Neural cell (in vitro differentiated cells): ENCODE measurements at regions not wholly inside any gene's neighbourhood (a gene's known extent, or its start where the extent isn't known, plus 50 kb on each side); places are given as distances from the start of the nearest gene placed in this dataset.

Source experiments
- H2AFZ ChIP-seq: fragments of 200-600, 300-800 bp; sonication (generic), shearing (Covaris generic); 2 replicates; pipeline ENCODE4 v1.6.0; 2014; ENCODE audit warnings: low read depth, mild to moderate bottlenecking, antibody characterized with exemption, low read length, moderate library complexity
- H3F3A ChIP-seq: fragments of 200-600 bp; shearing (Covaris generic); 2 replicates; pipeline ENCODE4 v1.6.1; 2016; ENCODE audit warnings: mild to moderate bottlenecking, moderate library complexity, mixed read lengths, antibody characterized with exemption, low read length; ENCODE audit not compliant: insufficient read depth, poor library complexity, severe bottlenecking
- H3K27ac ChIP-seq: fragments of 200-600, 300-800 bp; sonication (generic), shearing (Covaris generic); 2 replicates; pipeline ENCODE4 v1.5.1; 2014; ENCODE audit warnings: mild to moderate bottlenecking, low read length, moderate library complexity
- H3K27me3 ChIP-seq: fragments of 300-800, 200-600 bp; sonication (generic), shearing (Covaris generic); 2 replicates; pipeline ENCODE4 v1.6.0; 2014; ENCODE audit warnings: mild to moderate bottlenecking, low read depth, low read length, moderate library complexity; ENCODE audit not compliant: insufficient read depth
- H3K36me3 ChIP-seq: fragments of 300-800, 200-600 bp; sonication (generic), shearing (Covaris generic); 2 replicates; pipeline ENCODE4 v1.5.1; 2014; ENCODE audit warnings: mild to moderate bottlenecking, antibody characterized with exemption, low read length, moderate library complexity; ENCODE audit not compliant: insufficient read depth
- H3K4me2 ChIP-seq: fragments of 300-800, 200-600 bp; sonication (generic), shearing (Covaris generic); 2 replicates; pipeline ENCODE4 v1.6.0; 2014; ENCODE audit warnings: mild to moderate bottlenecking, low read length
- H3K4me3 ChIP-seq: fragments of 300-800, 200-600 bp; sonication (generic), shearing (Covaris generic); 2 replicates; pipeline ENCODE4 v1.5.1; 2014; ENCODE audit warnings: mild to moderate bottlenecking, low read length, moderate library complexity
- H3K79me2 ChIP-seq: fragments of 200-600 bp; shearing (Covaris generic); replicated peaks from 2 replicates; pipeline ENCODE4 v1.6.0; 2014; ENCODE audit warnings: mild to moderate bottlenecking, low read length, moderate library complexity; ENCODE audit not compliant: insufficient read depth
- H3K9ac ChIP-seq: fragments of 300-800, 200-600 bp; sonication (generic), shearing (Covaris generic); 2 replicates; pipeline ENCODE4 v1.6.1; 2016; ENCODE audit warnings: mild to moderate bottlenecking, low read length, mixed read lengths
- H3K9me2 ChIP-seq: fragments of 200-600 bp; shearing (Covaris generic); 2 replicates; pipeline ENCODE4 v1.6.1; 2016; ENCODE audit warnings: mild to moderate bottlenecking, low read length, mixed read lengths; ENCODE audit not compliant: insufficient read depth
- H3K9me3 ChIP-seq: fragments of 200-600, 300-800 bp; sonication (generic), shearing (Covaris generic); 2 replicates; pipeline ENCODE4 v1.6.1; 2016; ENCODE audit warnings: mild to moderate bottlenecking, mixed run types, low read length, moderate library complexity, mixed read lengths
- H4K20me1 ChIP-seq: fragments of 200-600 bp; shearing (Covaris generic); 2 replicates; pipeline ENCODE4 v1.6.1; 2016; ENCODE audit warnings: mild to moderate bottlenecking, mixed run types; ENCODE audit not compliant: insufficient read depth
- CTCF ChIP-seq: fragments of 450-650 bp; IDR thresholded peaks from 2 replicates; pipeline ENCODE4 v1.5.1; 2014; ENCODE audit warnings: antibody characterized with exemption, mild to moderate bottlenecking, moderate library complexity; ENCODE audit not compliant: poor library complexity, severe bottlenecking
- EP300 ChIP-seq: fragments of 450-650 bp; conservative IDR thresholded peaks from 2 replicates; pipeline ENCODE4 v1.6.1; 2014; ENCODE audit warnings: antibody characterized with exemption, mild to moderate bottlenecking, moderate library complexity; ENCODE audit not compliant: poor library complexity, severe bottlenecking
- EZH2 ChIP-seq: fragments of 200-600, 300-800 bp; shearing (Covaris generic), sonication (generic); IDR thresholded peaks from 2 replicates; pipeline ENCODE4 v1.6.1; 2014; ENCODE audit warnings: antibody characterized with exemption, low read length, borderline replicate concordance, mild to moderate bottlenecking; ENCODE audit not compliant: insufficient read depth, poor library complexity, severe bottlenecking
- MXI1 ChIP-seq: fragments of 450-650 bp; conservative IDR thresholded peaks from 2 replicates; pipeline ENCODE4 v1.6.1; 2014; ENCODE audit warnings: antibody characterized with exemption, mild to moderate bottlenecking; ENCODE audit not compliant: poor library complexity, severe bottlenecking
- POLR2AphosphoS5 ChIP-seq: IDR thresholded peaks from 2 replicates; pipeline ENCODE4 v1.6.1; 2012
- RAD21 ChIP-seq: fragments of 450-650 bp; conservative IDR thresholded peaks from 2 replicates; pipeline ENCODE4 v1.6.1; 2014; ENCODE audit warnings: antibody characterized with exemption, mild to moderate bottlenecking, moderate library complexity
- REST ChIP-seq: IDR thresholded peaks from 2 replicates; pipeline ENCODE4 v1.6.1; 2012; ENCODE audit warnings: borderline replicate concordance
- SMC3 ChIP-seq: fragments of 450-650 bp; conservative IDR thresholded peaks from 2 replicates; pipeline ENCODE4 v1.6.1; 2014; ENCODE audit warnings: antibody characterized with exemption, mild to moderate bottlenecking, moderate library complexity; ENCODE audit not compliant: poor library complexity
- TAF1 ChIP-seq: IDR thresholded peaks from 2 replicates; pipeline ENCODE4 v1.6.1; 2012; ENCODE audit warnings: low read depth

- Histone ChIP-seq H3K27me3 (no peaks in the 10 kb centered on the region), H3F3A (no peaks in the 10 kb centered on the region), H3K27ac (no peak overlapping the region), H3K4me3 (no peak overlapping the region), H3K79me2 (no peaks in the 10 kb centered on the region), H3K36me3 (no peaks in the 10 kb centered on the region), H3K9me3 (no peaks in the 10 kb centered on the region), H3K9me2 (no peaks in the 10 kb centered on the region), H4K20me1 (no peaks in the 10 kb centered on the region), H3K4me2 (no peak overlapping the region), H3K9ac (no peak overlapping the region), H2AFZ (no peak overlapping the region)
- TF ChIP-seq POLR2AphosphoS5 (no peak), RAD21 (no peak), EP300 (no peak), REST (no peak), EZH2 (no peak), SMC3 (no peak), MXI1 (no peak), CTCF (no peak), TAF1 (no peak)
These were observed 144.1 kb upstream of the ACTBL2 start for GRCh38 chr5:57626703-57627102.

GRCh38 chr5:57621624-57622023 lies 139.0 kb upstream of the ACTBL2 start:
- Histone ChIP-seq H3K27ac (no peak overlapping the region), H3F3A (no peaks in the 10 kb centered on the region), H3K27me3 (no peaks in the 10 kb centered on the region), H3K9me2 (no peaks in the 10 kb centered on the region), H3K79me2 (no peaks in the 10 kb centered on the region), H2AFZ (no peak overlapping the region), H3K4me2 (no peak overlapping the region), H3K9me3 (no peaks in the 10 kb centered on the region), H3K9ac (no peak overlapping the region), H4K20me1 (no peaks in the 10 kb centered on the region), H3K36me3 (no peaks in the 10 kb centered on the region), H3K4me3 (no peak overlapping the region)
- TF ChIP-seq EP300 (no peak), TAF1 (no peak), EZH2 (no peak), SMC3 (no peak), CTCF (no peak), REST (no peak)
